ENCODE measurements at regions not wholly inside any gene's neighbourhood (a gene's known extent, or its start where the extent isn't known, plus 50 kb on each side); places are given as distances from the start of the nearest gene placed in this dataset.
A peak's percentile ranks its signal among the peaks of the same experiment; 100 is the strongest.
"Not testable (repeated sequence)": the region's sequence is repeated elsewhere in the genome, so short reads cannot be mapped to it uniquely, and the experiment has no call there.

DNA sequence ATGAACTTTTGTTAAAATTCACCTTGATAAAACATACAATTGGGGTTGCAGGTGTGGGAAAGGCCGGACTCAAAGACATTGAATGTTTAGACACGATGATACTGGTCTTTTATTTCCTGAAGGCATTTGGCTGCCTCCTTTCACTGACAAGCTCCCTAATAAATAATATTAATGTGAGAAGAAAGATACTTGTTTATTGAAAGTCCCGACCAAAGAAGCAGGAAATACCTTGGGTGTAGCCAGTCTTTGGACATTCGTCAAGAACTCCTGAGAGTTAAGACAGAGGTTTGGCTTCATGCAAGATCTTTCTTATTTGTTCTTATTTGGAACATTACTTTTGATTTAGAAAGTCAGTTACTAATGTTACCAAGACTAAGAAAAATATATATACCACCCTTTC, 1133.8 kb upstream of the SEL1L start:
- H3K4me1 Mint-ChIP-seq, result no peaks in the 10 kb centered on the region
- DNase-seq, result no peak
- H3K27ac Mint-ChIP-seq, result no peak overlapping the region
- no peak for ATAC-seq (replicated peaks)
- no peaks in the 10 kb centered on the region for H3K36me3 Mint-ChIP-seq
- H3K9me3 Mint-ChIP-seq, result peaks cover 0 to 5% of the 10 kb centered on the region in 2 donors
- no peaks in the 10 kb centered on the region for H3K27me3 Mint-ChIP-seq
- no peak overlapping the region for H3K4me3 Mint-ChIP-seq

DNA sequence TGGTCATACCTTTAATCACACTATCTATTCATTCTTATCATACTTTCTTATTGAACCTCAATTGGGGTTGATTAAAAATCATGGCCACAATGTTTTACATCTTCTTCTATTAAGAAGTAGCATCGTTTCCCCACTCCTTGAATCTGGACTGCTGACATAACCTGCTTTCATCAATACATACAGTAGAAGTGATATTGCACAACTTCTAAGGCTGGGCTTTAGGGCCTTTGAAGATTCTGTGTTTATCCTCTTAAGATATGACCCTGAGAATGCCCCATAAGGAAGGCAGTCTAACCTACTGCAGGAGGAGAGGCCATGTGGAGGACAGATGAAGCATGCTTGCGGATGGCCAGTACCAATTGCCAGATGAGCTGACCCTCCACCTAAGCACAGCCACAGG, 1142.8 kb upstream of the SEL1L start:
- Mint-ChIP-seq H3K9me3 (no peaks in the 10 kb centered on the region), H3K27me3 (no peaks in the 10 kb centered on the region), H3K4me1 (no peaks in the 10 kb centered on the region), H3K27ac (no peak overlapping the region), H3K36me3 (no peaks in the 10 kb centered on the region), H3K4me3 (no peak overlapping the region)
- ATAC-seq (replicated peaks) (no peak), DNase-seq (no peak)

DNA sequence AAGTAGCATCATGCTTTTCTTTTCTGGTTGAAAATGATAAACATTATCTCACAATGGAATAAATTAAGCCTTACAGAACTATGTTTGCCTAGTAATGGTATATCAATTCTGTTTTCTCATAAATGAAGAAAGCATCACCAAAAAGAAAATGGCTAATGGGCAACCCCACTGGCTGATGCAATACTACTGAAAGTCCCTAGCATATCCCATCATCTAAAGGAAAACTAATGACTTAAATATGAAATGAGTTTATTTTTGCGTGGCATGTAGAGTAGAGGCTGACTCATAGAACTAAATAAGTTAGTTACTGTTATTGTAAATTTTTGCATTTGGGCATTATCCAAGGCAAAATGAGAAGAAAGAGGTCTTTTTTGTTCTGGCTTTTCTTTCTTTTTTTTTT, 1156.3 kb upstream of the SEL1L start:
- ATAC-seq (replicated peaks) (no peak), DNase-seq (no peak)
- Mint-ChIP-seq H3K36me3 (no peaks in the 10 kb centered on the region), H3K4me3 (no peak overlapping the region), H3K27ac (no peak overlapping the region), H3K4me1 (no peaks in the 10 kb centered on the region), H3K27me3 (no peaks in the 10 kb centered on the region), H3K9me3 (peaks cover 0 to 5% of the 10 kb centered on the region in 2 donors)

DNA sequence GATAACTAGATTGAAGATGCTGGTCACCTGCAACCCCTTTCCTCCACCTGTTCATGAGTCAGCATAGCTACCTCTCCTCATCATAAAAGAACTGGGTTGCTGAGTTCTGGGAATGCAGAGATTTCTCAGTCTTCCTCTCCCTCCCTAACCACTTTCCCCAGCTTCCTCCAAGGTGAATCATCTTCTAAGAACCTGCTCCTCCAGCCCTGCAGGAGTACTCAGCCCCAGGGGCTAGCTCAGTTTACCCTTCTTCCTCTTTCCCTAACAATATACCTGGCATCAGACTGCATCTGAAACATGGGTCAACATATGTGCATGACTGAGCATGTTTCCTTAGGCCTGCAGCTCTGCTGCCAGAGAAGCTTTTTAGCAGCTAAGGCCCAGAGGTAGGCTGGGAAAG, 1157.5 kb upstream of the SEL1L start:
- H3K4me3 Mint-ChIP-seq, result peak overlapping the region in 1 of 2 donors; percentile 33
- ATAC-seq (replicated peaks); H3K9me3 Mint-ChIP-seq; H3K4me1 Mint-ChIP-seq; H3K27me3 Mint-ChIP-seq; H3K27ac Mint-ChIP-seq; H3K36me3 Mint-ChIP-seq; DNase-seq: not testable (repeated sequence)

DNA sequence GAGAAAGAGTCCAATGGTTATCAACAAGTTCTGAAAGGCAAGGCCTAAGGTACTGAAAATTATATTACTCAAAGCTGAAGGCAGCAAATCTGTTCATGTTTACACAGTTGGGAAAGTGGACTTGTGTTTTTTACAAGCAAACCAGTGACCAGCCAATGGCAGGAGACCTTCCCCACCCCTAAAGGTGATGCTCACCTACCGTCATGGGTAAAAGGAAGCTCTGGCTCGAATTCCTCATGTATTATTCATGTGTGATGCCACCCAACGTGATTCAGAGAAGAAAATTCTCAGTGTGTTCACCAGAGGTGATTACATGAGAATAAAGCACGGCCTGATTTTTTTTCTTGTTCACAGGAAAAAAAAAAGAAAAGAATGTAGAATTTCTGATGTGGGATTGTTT, 1161.2 kb upstream of the SEL1L start:
- DNase-seq (no peak), ATAC-seq (replicated peaks) (no peak)
- Mint-ChIP-seq H3K36me3 (no peaks in the 10 kb centered on the region), H3K4me1 (no peaks in the 10 kb centered on the region), H3K9me3 (peaks cover 0 to 2% of the 10 kb centered on the region in 2 donors), H3K27ac (no peak overlapping the region), H3K27me3 (no peaks in the 10 kb centered on the region), H3K4me3 (no peak overlapping the region)

DNA sequence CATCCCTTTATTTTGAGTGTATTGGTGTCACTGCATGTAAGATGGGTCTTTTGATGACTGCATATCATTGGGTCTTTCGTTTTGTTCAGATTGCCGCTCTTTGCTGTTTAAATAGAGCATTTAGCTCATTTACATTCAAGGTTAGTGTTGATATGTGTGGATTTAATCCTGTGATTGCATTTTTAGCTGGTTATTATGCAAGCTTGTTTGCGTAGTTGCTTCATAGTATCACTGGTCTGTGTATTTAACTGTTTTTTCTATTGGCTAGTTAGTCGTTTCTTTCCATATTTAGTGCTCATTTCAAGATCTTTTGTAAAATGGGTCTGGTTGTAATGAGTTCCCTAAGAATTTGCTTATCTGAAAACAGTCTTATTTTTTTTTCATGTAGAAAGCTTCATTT, 1170.6 kb upstream of the SEL1L start:
- Mint-ChIP-seq H3K27me3 (no peaks in the 10 kb centered on the region), H3K9me3 (peaks cover 9 to 11% of the 10 kb centered on the region in 2 donors), H3K27ac (no peak overlapping the region), H3K4me3 (no peak overlapping the region), H3K4me1 (no peaks in the 10 kb centered on the region), H3K36me3 (no peaks in the 10 kb centered on the region)
- ATAC-seq (replicated peaks), result no peak
- no peak for DNase-seq

DNA sequence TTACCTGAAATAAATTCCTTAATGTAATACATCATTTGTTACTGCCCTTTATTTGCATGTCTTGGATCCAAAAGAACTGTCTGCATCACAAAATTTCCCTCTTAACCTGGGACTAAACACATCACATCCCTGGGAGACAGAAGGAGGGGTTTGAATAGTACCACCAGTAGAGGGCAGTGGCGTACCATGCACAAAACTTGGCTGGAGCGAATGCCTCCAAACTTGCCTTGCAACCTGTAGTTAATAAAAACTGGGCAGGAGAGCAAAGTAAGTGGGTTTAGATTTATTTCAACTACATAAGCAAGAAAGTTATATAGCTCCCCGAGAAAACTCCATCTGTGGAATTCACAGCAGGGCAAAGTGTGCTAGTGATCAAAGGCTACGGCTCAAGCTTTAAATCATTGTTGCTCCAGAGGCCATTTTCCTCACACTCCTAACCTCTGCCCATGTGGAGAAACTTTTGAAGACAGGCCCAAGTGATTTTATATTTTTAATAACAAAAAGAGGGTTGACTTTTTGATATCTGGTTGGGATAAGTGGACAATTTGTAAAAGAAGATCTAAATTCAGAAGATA, 1176.7 kb upstream of the SEL1L start:
- H3K36me3 Mint-ChIP-seq, result no peaks in the 10 kb centered on the region
- DNase-seq (peak; percentile 10), ATAC-seq (replicated peaks) (peak; percentile 46 to 54)
- no peaks in the 10 kb centered on the region for H3K9me3 Mint-ChIP-seq
- H3K4me3 Mint-ChIP-seq, result no peak overlapping the region
- no peak overlapping the region for H3K27ac Mint-ChIP-seq
- H3K27me3 Mint-ChIP-seq, result no peaks in the 10 kb centered on the region
- H3K4me1 Mint-ChIP-seq, result no peaks in the 10 kb centered on the region

DNA sequence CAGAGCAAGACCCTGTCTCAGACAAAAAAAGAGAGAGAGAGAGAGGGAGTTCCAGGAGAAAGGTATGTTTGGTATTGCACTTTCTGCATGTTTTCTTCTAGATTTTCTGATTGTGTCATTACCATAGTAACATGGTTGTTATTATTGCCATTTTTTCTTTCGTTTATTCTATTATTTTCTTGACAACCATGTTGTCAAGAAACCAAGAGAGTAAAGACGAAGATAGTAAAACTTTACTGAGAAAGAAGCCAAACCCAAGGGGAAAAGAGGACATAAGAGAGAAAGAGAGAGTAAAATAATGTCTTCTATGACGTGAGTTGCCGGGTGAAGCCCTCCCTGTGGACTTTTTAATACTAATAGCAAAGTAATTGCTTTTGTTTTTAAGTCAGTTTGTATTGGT, 1186.0 kb upstream of the SEL1L start:
- Mint-ChIP-seq H3K27ac (no peak overlapping the region), H3K9me3 (peaks cover 1 to 5% of the 10 kb centered on the region in 2 donors), H3K4me1 (no peaks in the 10 kb centered on the region), H3K4me3 (no peak overlapping the region), H3K36me3 (no peaks in the 10 kb centered on the region), H3K27me3 (no peaks in the 10 kb centered on the region)
- DNase-seq, result no peak
- ATAC-seq (replicated peaks), result no peak

DNA sequence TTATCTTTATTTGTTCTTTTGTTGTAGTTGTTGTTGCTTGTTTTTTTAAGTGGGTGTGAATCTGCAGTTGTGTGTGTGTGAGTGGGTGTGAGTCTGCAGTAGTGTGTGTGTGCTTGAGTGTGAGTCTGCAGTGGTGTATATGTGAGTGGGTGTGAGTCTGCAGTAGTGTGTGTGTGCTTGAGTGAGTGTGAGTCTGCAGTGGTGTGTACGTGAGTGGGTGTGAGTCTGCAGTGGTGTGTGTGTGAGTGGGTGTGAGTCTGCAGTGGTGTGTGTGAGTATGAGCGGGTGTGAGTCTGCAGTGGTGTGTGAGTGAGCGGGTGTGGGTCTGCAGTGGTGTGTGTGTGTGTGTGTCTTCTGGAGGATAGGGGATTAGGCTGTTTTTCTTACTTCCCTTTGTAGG, 1186.8 kb upstream of the SEL1L start:
- Mint-ChIP-seq H3K27me3 (no peaks in the 10 kb centered on the region), H3K36me3 (no peaks in the 10 kb centered on the region), H3K4me1 (no peaks in the 10 kb centered on the region), H3K9me3 (peaks cover 5 to 10% of the 10 kb centered on the region in 2 donors), H3K27ac (no peak overlapping the region), H3K4me3 (no peak overlapping the region)
- ATAC-seq (replicated peaks) (no peak), DNase-seq (no peak)

DNA sequence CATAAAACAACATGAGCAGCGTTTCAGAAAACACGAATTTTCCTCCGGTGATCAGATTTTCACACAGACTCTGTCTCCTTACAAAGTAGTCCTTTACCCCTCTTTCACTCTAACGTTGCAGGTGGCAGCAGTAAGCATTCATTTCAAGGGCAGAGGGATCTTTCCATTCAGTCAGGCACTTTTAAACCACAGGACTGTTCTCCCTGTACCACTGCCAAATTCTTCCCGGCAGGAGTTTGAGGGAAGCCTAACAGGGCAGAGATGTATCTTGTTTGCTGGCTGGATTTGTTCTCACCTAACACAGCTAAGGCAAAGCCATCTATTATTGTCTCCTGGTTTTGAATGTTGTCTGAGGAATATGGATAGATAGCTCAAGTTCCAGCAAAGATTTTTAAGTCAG, 1187.3 kb upstream of the SEL1L start:
- no peaks in the 10 kb centered on the region for H3K36me3 Mint-ChIP-seq
- no peak overlapping the region for H3K27ac Mint-ChIP-seq

DNA sequence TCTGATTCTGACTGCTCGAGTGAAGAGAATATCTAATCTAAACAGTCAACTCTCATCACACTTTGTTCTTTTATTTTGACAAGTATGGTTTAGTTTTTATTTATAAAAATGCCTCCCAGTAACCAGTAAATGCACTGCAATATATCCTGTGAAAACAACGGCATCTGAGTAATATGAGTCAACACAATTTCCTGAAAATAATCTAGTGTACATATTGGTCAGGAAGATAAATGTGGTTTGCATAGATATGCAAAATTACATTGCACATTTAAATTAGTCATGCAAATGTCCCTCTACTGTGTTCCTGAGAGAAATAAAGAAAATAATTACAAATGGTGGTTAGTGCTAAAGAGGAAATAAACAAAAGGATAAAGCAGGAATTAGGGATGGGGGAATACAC, 1190.7 kb upstream of the SEL1L start:
- no peak for ATAC-seq (replicated peaks)

More for the DNA sequence above, 1187.3 kb upstream of the SEL1L start:
- no peak overlapping the region for H3K4me3 Mint-ChIP-seq
- no peaks in the 10 kb centered on the region for H3K27me3 Mint-ChIP-seq
- H3K4me1 Mint-ChIP-seq, result no peaks in the 10 kb centered on the region
- H3K9me3 Mint-ChIP-seq, result peaks cover 5 to 10% of the 10 kb centered on the region in 2 donors
- ATAC-seq (replicated peaks), result no peak
- DNase-seq, result no peak

DNA sequence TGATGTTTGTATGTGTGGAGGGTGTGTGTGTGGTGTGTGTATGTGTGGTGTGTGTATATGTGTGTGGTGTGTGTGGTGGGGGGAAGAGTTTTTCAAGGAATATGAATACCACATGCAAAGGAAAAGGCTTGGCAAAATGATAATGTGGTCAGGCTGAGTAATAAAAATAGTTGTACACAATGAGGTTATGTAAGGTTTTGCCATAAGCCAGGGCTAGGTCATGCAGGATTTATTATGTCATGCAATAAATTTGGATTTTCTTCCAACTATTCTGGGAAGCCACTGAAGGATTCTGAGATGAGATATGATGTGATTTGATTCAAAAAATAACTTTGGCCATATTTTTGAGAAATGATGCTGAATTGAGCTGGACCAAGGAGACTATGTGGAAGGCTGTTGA, 1191.6 kb upstream of the SEL1L start:
- Mint-ChIP-seq H3K9me3 (peaks cover 5 to 10% of the 10 kb centered on the region in 2 donors), H3K27me3 (no peaks in the 10 kb centered on the region), H3K4me1 (no peaks in the 10 kb centered on the region), H3K36me3 (no peaks in the 10 kb centered on the region), H3K27ac (no peak overlapping the region), H3K4me3 (no peak overlapping the region)
- DNase-seq (no peak), ATAC-seq (replicated peaks) (no peak)

More for the DNA sequence above, 1190.7 kb upstream of the SEL1L start:
- peaks cover 5 to 10% of the 10 kb centered on the region in 2 donors for H3K9me3 Mint-ChIP-seq
- no peak for DNase-seq
- H3K4me1 Mint-ChIP-seq, result no peaks in the 10 kb centered on the region
- H3K36me3 Mint-ChIP-seq, result no peaks in the 10 kb centered on the region
- H3K4me3 Mint-ChIP-seq, result no peak overlapping the region
- no peaks in the 10 kb centered on the region for H3K27me3 Mint-ChIP-seq
- no peak overlapping the region for H3K27ac Mint-ChIP-seq

DNA sequence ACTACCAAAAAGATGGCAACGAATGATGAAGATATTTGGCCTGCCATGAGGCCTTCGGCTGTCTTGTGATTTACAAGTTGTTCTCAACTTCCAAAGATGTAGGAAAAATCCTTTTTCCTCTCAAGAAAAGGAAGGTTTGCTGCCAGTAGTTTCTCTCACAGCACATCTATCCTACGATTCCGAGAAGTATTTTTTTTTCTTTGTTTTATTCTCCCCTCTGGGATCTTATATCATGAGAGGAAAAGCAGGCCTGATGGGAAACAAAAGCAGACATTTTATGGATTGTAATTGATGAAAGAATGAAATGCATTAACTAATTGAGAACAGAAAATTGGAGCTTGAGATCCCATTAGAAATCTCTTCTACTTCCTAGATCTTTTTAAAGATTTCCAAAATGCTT, 1197.9 kb upstream of the SEL1L start:
- DNase-seq, result no peak
- Mint-ChIP-seq H3K36me3 (no peaks in the 10 kb centered on the region), H3K27me3 (no peaks in the 10 kb centered on the region), H3K9me3 (peaks cover 2 to 12% of the 10 kb centered on the region in 2 donors), H3K4me3 (no peak overlapping the region), H3K27ac (no peak overlapping the region), H3K4me1 (no peaks in the 10 kb centered on the region)
- no peak for ATAC-seq (replicated peaks)

DNA sequence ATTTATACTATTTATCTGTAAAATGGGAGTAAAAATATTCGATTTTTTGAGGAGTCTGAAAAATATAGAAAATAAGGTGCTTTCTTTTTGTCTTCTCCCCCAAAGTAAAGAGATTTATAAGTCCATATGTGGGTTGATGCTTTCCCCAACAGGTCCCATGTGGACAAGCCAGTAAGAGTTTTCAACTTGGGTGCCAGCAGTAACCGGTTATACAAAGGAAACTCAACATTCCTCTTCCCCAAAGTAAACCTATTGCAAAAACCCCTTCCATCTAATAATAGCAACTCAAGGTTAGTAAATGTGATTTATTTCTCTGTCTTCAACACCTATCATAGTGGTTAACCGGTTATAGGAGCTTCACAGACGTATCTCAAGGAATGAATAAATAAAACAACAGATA, 1206.9 kb upstream of the SEL1L start:
- no peak overlapping the region for H3K4me3 Mint-ChIP-seq
- no peaks in the 10 kb centered on the region for H3K36me3 Mint-ChIP-seq
- H3K27me3 Mint-ChIP-seq, result no peaks in the 10 kb centered on the region
- no peaks in the 10 kb centered on the region for H3K4me1 Mint-ChIP-seq
- ATAC-seq (replicated peaks) (no peak), DNase-seq (no peak)
- no peak overlapping the region for H3K27ac Mint-ChIP-seq
- peaks cover 6% of the 10 kb centered on the region in 2 donors for H3K9me3 Mint-ChIP-seq

DNA sequence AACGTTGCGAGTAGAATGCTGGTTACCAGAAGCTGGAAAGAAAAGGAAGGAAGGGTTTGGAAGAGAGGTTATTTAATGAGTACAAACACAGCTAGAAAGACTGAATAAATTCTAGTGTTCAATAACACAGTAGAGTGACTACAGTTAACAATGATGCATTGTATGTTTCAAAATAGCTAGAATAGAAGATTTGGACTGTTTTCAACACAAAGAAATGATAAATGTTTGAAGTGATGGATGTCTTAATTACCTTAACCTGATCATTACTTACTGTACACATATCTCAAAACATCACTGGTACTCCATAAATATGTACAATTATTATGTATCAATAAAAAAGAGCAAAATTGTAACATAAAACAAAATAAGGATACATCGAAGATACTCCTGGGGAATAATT, 1221.8 kb upstream of the SEL1L start:
- H3K36me3 Mint-ChIP-seq, result no peaks in the 10 kb centered on the region
- ATAC-seq (replicated peaks), result no peak
- no peak overlapping the region for H3K4me3 Mint-ChIP-seq
- H3K27me3 Mint-ChIP-seq, result no peaks in the 10 kb centered on the region
- H3K27ac Mint-ChIP-seq, result no peak overlapping the region
- DNase-seq, result no peak
- H3K4me1 Mint-ChIP-seq, result no peaks in the 10 kb centered on the region
- H3K9me3 Mint-ChIP-seq, result peaks cover 5 to 8% of the 10 kb centered on the region in 2 donors

DNA sequence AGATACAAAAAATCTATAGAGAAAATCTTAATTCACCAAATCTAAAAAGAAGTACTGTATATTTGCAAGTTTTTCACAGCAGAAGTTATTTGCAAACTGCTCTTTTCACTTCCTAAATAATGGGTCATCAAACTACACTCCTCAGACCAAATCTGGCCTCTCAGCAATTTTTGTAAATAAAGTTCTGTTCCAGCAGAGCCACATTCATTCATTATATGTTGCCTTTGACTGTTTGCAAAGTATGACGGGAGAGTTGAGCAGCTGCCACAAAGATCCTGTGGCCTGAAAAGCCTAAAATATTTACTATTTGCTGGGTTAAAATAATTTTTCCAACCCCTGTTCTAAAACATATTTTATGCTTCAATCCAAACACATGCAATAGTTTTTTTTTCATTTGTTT, 1222.3 kb upstream of the SEL1L start:
- H3K27me3 Mint-ChIP-seq, result no peaks in the 10 kb centered on the region
- no peaks in the 10 kb centered on the region for H3K36me3 Mint-ChIP-seq
- ATAC-seq (replicated peaks) (no peak), DNase-seq (no peak)
- no peak overlapping the region for H3K27ac Mint-ChIP-seq
- no peaks in the 10 kb centered on the region for H3K4me1 Mint-ChIP-seq
- peaks cover 5 to 8% of the 10 kb centered on the region in 2 donors for H3K9me3 Mint-ChIP-seq
- H3K4me3 Mint-ChIP-seq, result no peak overlapping the region

All from stimulated activated naive B cell treated with anti-CD40 and anti-IgM and Interleukin-4, amounts not matched to agents 10 μg/mL and 1 μg/mL and 100 μg/mL, for 72 hours (primary cell).